GM10248 (cell line): ENCODE measurements at regions not wholly inside any gene's neighbourhood (a gene's known extent, or its start where the extent isn't known, plus 50 kb on each side); places are given as distances from the start of the nearest gene placed in this dataset.
"Not testable (repeated sequence)": the region's sequence is repeated elsewhere in the genome, so short reads cannot be mapped to it uniquely, and the experiment has no call there.

Experiments used
- CTCF ChIA-PET: fragments of 300-600 bp; sonication (Branson Sonifier 250); formaldehyde crosslinking; extraction: SDS; loops from one replicate; lab custom pipeline; 2021; ENCODE audit warnings: antibody characterized with exemption; lab: Yijun Ruan, JAX
- POLR2A ChIA-PET: fragments of 350-650 bp; sonication (Branson Sonifier 250); formaldehyde crosslinking; extraction: SDS; loops from one replicate; lab custom pipeline; 2020; ENCODE audit warnings: antibody characterized with exemption; lab: Yijun Ruan, JAX
- DNase-seq: peaks from one replicate; pipeline ENCODE4 v3.0.0; 2012; ENCODE audit errors: extremely low spot score
- TF ChIP-seq, protein P1 (sequence below): IDR thresholded peaks from 2 replicates; pipeline ENCODE4 v1.5.1; 2012; ENCODE audit warnings: mild to moderate bottlenecking, low read depth; ENCODE audit errors: extremely low read depth, missing control alignments, control extremely low read depth

DNA sequence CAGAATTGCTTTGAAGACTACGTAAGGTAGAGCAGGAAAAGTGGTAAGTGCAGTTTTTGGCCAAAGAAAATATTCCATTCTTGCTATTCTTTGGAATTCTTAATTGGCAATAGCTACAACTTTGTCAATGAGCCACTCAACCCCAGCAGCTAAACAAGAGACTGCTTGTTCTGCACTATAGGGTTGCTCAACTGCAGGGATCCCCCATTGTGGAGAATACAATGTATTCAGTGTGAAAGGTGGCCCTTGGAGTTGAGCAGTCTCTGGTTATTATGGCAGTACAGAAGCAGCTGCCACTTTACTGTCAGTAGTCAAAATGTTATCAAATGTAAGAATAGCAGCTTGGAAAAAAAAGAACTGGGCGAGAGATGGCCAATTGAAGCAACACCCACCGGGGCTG lies 808.7 kb downstream of the CENPC start:
- POLR2A ChIA-PET: no interaction called here
- DNase-seq: no peak
- TF ChIP-seq, protein P1, sequence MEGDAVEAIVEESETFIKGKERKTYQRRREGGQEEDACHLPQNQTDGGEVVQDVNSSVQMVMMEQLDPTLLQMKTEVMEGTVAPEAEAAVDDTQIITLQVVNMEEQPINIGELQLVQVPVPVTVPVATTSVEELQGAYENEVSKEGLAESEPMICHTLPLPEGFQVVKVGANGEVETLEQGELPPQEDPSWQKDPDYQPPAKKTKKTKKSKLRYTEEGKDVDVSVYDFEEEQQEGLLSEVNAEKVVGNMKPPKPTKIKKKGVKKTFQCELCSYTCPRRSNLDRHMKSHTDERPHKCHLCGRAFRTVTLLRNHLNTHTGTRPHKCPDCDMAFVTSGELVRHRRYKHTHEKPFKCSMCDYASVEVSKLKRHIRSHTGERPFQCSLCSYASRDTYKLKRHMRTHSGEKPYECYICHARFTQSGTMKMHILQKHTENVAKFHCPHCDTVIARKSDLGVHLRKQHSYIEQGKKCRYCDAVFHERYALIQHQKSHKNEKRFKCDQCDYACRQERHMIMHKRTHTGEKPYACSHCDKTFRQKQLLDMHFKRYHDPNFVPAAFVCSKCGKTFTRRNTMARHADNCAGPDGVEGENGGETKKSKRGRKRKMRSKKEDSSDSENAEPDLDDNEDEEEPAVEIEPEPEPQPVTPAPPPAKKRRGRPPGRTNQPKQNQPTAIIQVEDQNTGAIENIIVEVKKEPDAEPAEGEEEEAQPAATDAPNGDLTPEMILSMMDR: no peak
- CTCF ChIA-PET: no interaction called here

DNA sequence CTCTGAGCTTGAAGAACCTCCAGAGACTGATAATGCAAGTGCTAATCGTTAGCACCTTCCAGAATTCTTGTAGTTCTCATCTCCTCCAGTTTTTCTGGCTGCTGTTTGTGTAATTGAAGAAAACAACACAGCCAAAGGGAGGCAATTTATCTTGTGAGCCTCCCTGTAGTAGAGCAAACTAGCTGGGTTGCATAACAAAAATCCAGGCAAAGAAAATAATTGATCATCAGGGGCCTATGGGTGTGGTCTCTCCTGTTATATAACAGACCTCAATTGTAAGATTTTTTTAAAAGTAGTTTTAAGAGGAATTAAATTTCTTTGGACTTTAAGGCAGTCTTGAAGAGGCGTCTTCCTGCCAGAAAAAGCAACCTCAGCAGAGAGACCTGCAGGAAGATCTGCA lies 817.0 kb downstream of the CENPC start:
- CTCF ChIA-PET: no interaction called here
- DNase-seq: no peak
- POLR2A ChIA-PET: no interaction called here
- TF ChIP-seq, protein P1: no peak

DNA sequence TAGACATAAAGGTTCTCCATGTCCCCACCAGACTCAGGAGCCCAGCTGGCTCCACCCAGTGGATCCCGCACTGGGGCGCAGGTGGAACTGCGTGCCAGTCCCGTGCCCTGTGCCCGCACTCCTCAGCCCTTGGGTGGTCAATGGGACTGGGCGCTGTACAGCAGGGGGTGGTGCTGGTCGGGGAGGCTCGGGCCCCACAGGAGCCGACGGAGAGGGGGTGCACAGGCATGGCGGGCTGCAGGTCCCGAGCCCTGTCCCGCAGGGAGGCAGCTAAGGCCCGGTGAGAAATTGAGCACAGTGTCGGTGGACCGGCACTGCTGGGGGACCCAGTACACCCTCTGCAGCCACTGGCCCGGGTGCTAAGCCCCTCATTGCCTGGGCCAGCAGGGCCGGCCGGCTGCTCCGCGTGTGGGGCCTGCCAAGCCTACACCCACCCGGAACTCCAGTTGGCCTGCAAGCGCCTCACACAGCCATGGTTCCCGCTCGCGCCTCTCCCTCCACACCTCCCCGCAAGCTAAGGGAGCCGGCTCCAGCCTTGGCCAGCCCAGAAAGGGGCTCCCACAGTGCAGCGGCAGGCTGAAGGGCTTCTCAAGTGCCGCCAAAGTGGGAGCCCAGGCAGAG lies 832.9 kb downstream of the CENPC start:
- CTCF ChIA-PET, DNase-seq, POLR2A ChIA-PET: not testable (repeated sequence)

DNA sequence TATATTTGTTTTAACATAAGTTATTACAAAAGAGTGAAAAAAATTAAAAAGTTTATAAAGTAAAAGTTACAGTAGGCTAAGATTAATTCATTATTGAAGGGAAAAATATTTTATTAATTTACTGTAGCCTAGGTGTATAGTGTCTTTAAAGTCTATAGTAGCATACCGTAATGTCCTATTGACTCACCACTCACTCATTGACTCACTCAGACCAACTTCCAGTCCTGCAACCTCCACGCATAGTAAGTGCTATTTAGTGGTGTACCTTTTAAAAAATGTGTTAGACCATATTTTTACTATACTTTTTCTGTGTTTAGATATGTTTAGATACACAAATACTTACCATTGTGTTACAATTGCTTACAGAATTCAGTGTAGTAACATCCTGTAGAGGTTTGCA lies 841.1 kb downstream of the CENPC start:
- ChIA-PET POLR2A (no interaction called here), CTCF (interaction anchor here (1.1 to 2.3 kb wide), 2 partner anchors 11 to 13 kb away, joined by 3 to 5 read pairs; no protein-coding TSS in a partner anchor)
- TF ChIP-seq, protein P1: no peak
- no peak for DNase-seq

DNA sequence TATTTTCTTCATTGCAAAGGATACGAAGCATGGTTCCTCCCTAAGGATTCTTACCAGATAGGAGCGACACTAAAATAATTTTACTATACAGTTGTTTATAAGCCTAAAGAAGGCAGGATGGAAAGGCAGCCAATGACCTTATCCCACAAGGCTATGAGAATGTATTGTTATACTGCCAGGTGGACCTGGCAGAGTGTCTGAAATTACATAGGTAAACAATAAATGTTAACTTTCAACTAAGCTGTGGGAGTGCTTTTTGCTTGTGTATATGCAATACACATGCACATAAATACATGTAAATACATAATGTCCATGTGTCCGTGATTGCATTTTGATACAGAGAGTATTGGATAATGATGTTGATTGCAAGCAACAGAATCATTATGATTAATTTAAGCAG lies 850.6 kb downstream of the CENPC start:
- TF ChIP-seq, protein P1: no peak
- POLR2A ChIA-PET: no interaction called here
- CTCF ChIA-PET: interaction anchor here (1.0 to 1.4 kb wide), 2 partner anchors 12 to 16 kb away, joined by 3 to 5 read pairs; no protein-coding TSS in a partner anchor
- no peak for DNase-seq

DNA sequence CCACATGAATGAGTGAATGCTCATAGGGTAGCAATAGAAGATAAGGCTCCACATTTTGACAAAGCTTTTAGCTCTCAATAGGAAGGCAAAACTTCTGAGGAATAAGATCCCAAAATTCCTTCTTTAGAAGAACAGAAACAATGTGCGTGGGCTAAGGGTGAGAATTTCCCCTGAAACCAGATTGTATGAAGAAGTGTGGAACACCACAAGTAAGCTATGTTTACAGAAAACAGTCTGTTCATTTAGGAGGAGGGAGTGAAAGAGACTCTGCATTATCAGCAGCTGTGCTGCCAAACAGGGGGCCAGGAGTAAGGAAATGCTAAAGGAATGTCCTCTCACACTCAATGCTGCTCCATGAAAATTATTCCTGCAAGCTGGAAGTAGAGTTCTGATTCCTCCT lies 851.6 kb downstream of the CENPC start:
- ChIA-PET POLR2A (no interaction called here), CTCF (interaction anchor here (1.0 to 1.5 kb wide), 3 partner anchors 11 to 17 kb away, joined by 3 to 5 read pairs (median 5); no protein-coding TSS in a partner anchor)
- TF ChIP-seq, protein P1: no peak
- no peak for DNase-seq

DNA sequence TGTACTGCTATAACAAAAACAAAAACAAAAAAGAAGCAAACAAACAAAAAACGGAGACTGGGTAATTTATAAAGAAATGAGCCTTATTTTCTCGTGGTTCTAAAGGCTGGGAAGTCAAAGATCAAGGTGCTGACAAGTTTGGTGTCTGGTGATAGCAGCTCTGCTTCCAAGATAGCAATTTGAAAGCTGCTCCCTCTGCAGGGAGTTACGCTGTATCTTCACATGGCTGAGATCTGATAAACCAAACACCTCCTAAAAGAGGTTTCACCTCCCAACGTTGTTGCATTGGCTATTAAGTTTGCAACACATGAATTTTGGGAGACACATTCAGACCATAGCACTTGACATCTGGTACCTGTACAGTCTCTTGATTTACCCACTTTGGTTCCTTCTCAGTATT lies 854.2 kb downstream of the CENPC start:
- DNase-seq: no peak
- TF ChIP-seq, protein P1: no peak
- ChIA-PET CTCF (no interaction called here), POLR2A (no interaction called here)
